Loucy (cell line): ENCODE measurements at regions not wholly inside any gene's neighbourhood (a gene's known extent, or its start where the extent isn't known, plus 50 kb on each side); places are given as distances from the start of the nearest gene placed in this dataset.

Source experiments
- CTCF ChIP-seq: fragments of 200-600 bp; sonication (generic); conservative IDR thresholded peaks from 2 replicates; pipeline ENCODE4 v1.5.1; 2014; ENCODE audit warnings: mild to moderate bottlenecking, antibody characterized with exemption, low read length
- EZH2phosphoT487 ChIP-seq: fragments of 200-600 bp; IDR thresholded peaks from 2 replicates; pipeline ENCODE4 v1.6.1; 2018; ENCODE audit warnings: antibody characterized with exemption, mild to moderate bottlenecking, moderate library complexity, borderline replicate concordance

GRCh38 chr1:168430321-168430720 lies 113.5 kb downstream of the XCL2 start:
- TF ChIP-seq CTCF (no peak), EZH2phosphoT487 (no peak)
